ENCODE measurements at regions not wholly inside any gene's neighbourhood (a gene's known extent, or its start where the extent isn't known, plus 50 kb on each side); places are given as distances from the start of the nearest gene placed in this dataset.
"Not testable (repeated sequence)": the region's sequence is repeated elsewhere in the genome, so short reads cannot be mapped to it uniquely, and the experiment has no call there.

GRCh38 chr14:106197264-106197663 is 670.9 kb downstream of the TMEM121 start:
- WGBS, 2 experiments = 69 to 84% methylated on average over 4 of the region's 4 CpGs
- not testable (repeated sequence) for H3K27ac ChIP-seq (ENCODE audit: insufficient read depth, low read depth, low read length, poor library complexity, severe bottlenecking); H3K36me3 ChIP-seq (ENCODE audit: control insufficient read depth, insufficient read depth, low read length); H3K4me1 ChIP-seq (ENCODE audit: control insufficient read depth, insufficient read depth, low read length); H3K4me3 ChIP-seq (ENCODE audit: insufficient read depth, low read depth, low read length); H3K27me3 ChIP-seq (ENCODE audit: control insufficient read depth, insufficient read depth, low read length, poor library complexity, severe bottlenecking)
- H3K9me3 ChIP-seq (ENCODE audit: control insufficient read depth, low read length) = peaks cover 21% of the 10 kb centered on the region

GRCh38 chr14:106199097-106199496 is 672.7 kb downstream of the TMEM121 start:
- WGBS, 2 experiments = 80 to 82% methylated on average over 12 of the region's 12 CpGs

GRCh38 chr14:106200541-106201315 is 674.3 kb downstream of the TMEM121 start:
- 92% methylated on average over 25 of the region's 25 CpGs for WGBS, 2 experiments
- H3K9me3 ChIP-seq (ENCODE audit: control insufficient read depth, low read length) = peaks cover 21% of the 10 kb centered on the region
- no peaks in the 10 kb centered on the region for H3K36me3 ChIP-seq (ENCODE audit: control insufficient read depth, insufficient read depth, low read length)
- no peak overlapping the region for H3K27ac ChIP-seq (ENCODE audit: insufficient read depth, low read depth, low read length, poor library complexity, severe bottlenecking)
- no peak overlapping the region for H3K4me3 ChIP-seq (ENCODE audit: insufficient read depth, low read depth, low read length)
- no peaks in the 10 kb centered on the region for H3K4me1 ChIP-seq (ENCODE audit: control insufficient read depth, insufficient read depth, low read length)
- H3K27me3 ChIP-seq (ENCODE audit: control insufficient read depth, insufficient read depth, low read length, poor library complexity, severe bottlenecking) = no peaks in the 10 kb centered on the region

More at GRCh38 chr14:106199097-106199496, 672.7 kb downstream of the TMEM121 start:
- Histone ChIP-seq H3K9me3 (ENCODE audit: control insufficient read depth, low read length) (peaks cover 21% of the 10 kb centered on the region), H3K4me1 (ENCODE audit: control insufficient read depth, insufficient read depth, low read length) (no peaks in the 10 kb centered on the region), H3K4me3 (ENCODE audit: insufficient read depth, low read depth, low read length) (no peak overlapping the region), H3K36me3 (ENCODE audit: control insufficient read depth, insufficient read depth, low read length) (no peaks in the 10 kb centered on the region), H3K27me3 (ENCODE audit: control insufficient read depth, insufficient read depth, low read length, poor library complexity, severe bottlenecking) (no peaks in the 10 kb centered on the region), H3K27ac (ENCODE audit: insufficient read depth, low read depth, low read length, poor library complexity, severe bottlenecking) (no peak overlapping the region)

DNA sequence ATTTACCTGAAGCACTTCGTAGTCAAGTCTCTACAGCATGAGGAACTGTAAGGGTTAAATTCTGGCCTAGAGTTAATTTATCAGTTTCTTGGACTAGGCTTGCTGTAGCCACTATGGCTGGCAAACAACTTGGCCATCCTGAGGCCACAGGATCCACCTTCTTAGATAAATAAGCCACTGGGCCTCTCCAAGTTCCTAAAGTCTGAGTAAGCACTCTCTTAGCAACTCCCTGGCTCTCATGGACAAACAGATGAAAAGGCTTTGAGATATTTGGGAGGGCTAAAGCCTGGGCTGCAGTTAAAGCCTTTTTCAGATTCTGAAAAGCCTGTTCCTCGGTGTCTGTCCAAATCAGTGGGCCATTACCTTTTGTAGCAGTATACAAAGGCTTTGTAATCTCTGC is 675.0 kb downstream of the TMEM121 start:
- Histone ChIP-seq H3K4me3 (ENCODE audit: insufficient read depth, low read depth, low read length) (no peak overlapping the region), H3K9me3 (ENCODE audit: control insufficient read depth, low read length) (peaks cover 21% of the 10 kb centered on the region), H3K27ac (ENCODE audit: insufficient read depth, low read depth, low read length, poor library complexity, severe bottlenecking) (no peak overlapping the region), H3K36me3 (ENCODE audit: control insufficient read depth, insufficient read depth, low read length) (no peaks in the 10 kb centered on the region), H3K4me1 (ENCODE audit: control insufficient read depth, insufficient read depth, low read length) (no peaks in the 10 kb centered on the region), H3K27me3 (ENCODE audit: control insufficient read depth, insufficient read depth, low read length, poor library complexity, severe bottlenecking) (no peaks in the 10 kb centered on the region)
- WGBS, 2 experiments = 50 to 77% methylated on average over 2 of the region's 2 CpGs

DNA sequence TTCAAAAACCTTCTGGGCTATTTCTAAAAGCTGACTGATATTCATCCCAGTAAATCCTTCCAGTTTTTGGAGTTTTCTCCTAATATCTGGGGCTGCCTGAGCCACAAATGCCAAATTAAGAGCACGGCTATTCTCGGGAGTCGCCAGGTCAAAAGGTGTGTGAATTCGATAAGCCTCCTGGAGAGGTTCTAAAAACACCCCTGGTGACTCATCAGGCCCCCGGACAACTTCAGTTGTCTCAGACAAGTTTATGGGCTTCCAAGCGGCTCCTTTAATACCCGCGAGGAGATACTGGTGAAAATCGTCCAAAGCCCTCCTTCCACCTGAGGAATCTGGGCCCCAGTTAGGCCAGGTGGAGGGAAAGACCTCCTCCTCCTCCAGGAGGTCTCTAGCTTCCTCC is 677.1 kb downstream of the TMEM121 start:
- H3K27ac ChIP-seq (ENCODE audit: insufficient read depth, low read depth, low read length, poor library complexity, severe bottlenecking) = no peak overlapping the region
- H3K4me1 ChIP-seq (ENCODE audit: control insufficient read depth, insufficient read depth, low read length) = no peaks in the 10 kb centered on the region
- peaks cover 17% of the 10 kb centered on the region for H3K9me3 ChIP-seq (ENCODE audit: control insufficient read depth, low read length)
- H3K4me3 ChIP-seq (ENCODE audit: insufficient read depth, low read depth, low read length) = no peak overlapping the region
- 88 to 90% methylated on average over 9 of the region's 9 CpGs for WGBS, 2 experiments
- H3K36me3 ChIP-seq (ENCODE audit: control insufficient read depth, insufficient read depth, low read length) = no peaks in the 10 kb centered on the region
- no peaks in the 10 kb centered on the region for H3K27me3 ChIP-seq (ENCODE audit: control insufficient read depth, insufficient read depth, low read length, poor library complexity, severe bottlenecking)

GRCh38 chr14:106204063-106204462 is 677.7 kb downstream of the TMEM121 start:
- H3K36me3 ChIP-seq (ENCODE audit: control insufficient read depth, insufficient read depth, low read length) = no peaks in the 10 kb centered on the region
- H3K4me3 ChIP-seq (ENCODE audit: insufficient read depth, low read depth, low read length) = no peak overlapping the region
- no peak overlapping the region for H3K27ac ChIP-seq (ENCODE audit: insufficient read depth, low read depth, low read length, poor library complexity, severe bottlenecking)
- peaks cover 16% of the 10 kb centered on the region for H3K9me3 ChIP-seq (ENCODE audit: control insufficient read depth, low read length)
- WGBS, 2 experiments = 87 to 90% methylated on average over 18 of the region's 18 CpGs
- no peaks in the 10 kb centered on the region for H3K27me3 ChIP-seq (ENCODE audit: control insufficient read depth, insufficient read depth, low read length, poor library complexity, severe bottlenecking)
- no peaks in the 10 kb centered on the region for H3K4me1 ChIP-seq (ENCODE audit: control insufficient read depth, insufficient read depth, low read length)

- H3K4me1 ChIP-seq (ENCODE audit: control insufficient read depth, insufficient read depth, low read length) = no peaks in the 10 kb centered on the region
- no peak overlapping the region for H3K4me3 ChIP-seq (ENCODE audit: insufficient read depth, low read depth, low read length)
- H3K27me3 ChIP-seq (ENCODE audit: control insufficient read depth, insufficient read depth, low read length, poor library complexity, severe bottlenecking) = no peaks in the 10 kb centered on the region
- peaks cover 19% of the 10 kb centered on the region for H3K9me3 ChIP-seq (ENCODE audit: control insufficient read depth, low read length)
- WGBS, 2 experiments = 81 to 82% methylated on average over 1 of the region's 1 CpG
- H3K27ac ChIP-seq (ENCODE audit: insufficient read depth, low read depth, low read length, poor library complexity, severe bottlenecking) = no peak overlapping the region
- no peaks in the 10 kb centered on the region for H3K36me3 ChIP-seq (ENCODE audit: control insufficient read depth, insufficient read depth, low read length)
Observed at GRCh38 chr14:106207316-106207715, 680.9 kb downstream of the TMEM121 start.

DNA sequence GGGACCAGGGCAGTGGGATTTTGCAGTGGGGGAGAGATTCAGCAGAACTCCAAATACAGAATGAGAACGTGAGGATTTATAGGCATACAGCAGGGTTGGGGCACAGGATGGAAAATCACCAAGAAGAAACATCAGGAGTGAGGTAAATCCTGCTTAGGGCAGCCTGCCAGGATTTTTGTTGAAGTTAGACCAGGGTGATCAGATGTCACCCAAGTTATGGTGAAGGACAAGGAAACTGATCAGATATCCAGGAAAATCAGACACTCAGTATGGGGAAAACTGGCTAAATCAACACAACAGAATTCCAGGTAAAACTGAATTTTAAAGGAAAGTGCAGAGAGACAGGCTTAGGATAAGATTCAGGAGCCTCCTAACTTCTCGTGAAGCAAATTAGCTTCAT is 682.4 kb downstream of the TMEM121 start:
- H3K27ac ChIP-seq (ENCODE audit: insufficient read depth, low read depth, low read length, poor library complexity, severe bottlenecking) = no peak overlapping the region
- H3K36me3 ChIP-seq (ENCODE audit: control insufficient read depth, insufficient read depth, low read length) = no peaks in the 10 kb centered on the region
- H3K9me3 ChIP-seq (ENCODE audit: control insufficient read depth, low read length) = peaks cover 27% of the 10 kb centered on the region
- H3K27me3 ChIP-seq (ENCODE audit: control insufficient read depth, insufficient read depth, low read length, poor library complexity, severe bottlenecking) = no peaks in the 10 kb centered on the region
- H3K4me1 ChIP-seq (ENCODE audit: control insufficient read depth, insufficient read depth, low read length) = no peaks in the 10 kb centered on the region
- no peak overlapping the region for H3K4me3 ChIP-seq (ENCODE audit: insufficient read depth, low read depth, low read length)
- 48 to 55% methylated on average over 2 of the region's 2 CpGs for WGBS, 2 experiments

- WGBS, 2 experiments = 69 to 75% methylated on average over 7 of the region's 7 CpGs
- no peak overlapping the region for H3K27ac ChIP-seq (ENCODE audit: insufficient read depth, low read depth, low read length, poor library complexity, severe bottlenecking)
- H3K4me3 ChIP-seq (ENCODE audit: insufficient read depth, low read depth, low read length) = no peak overlapping the region
- H3K27me3 ChIP-seq (ENCODE audit: control insufficient read depth, insufficient read depth, low read length, poor library complexity, severe bottlenecking) = no peaks in the 10 kb centered on the region
- no peaks in the 10 kb centered on the region for H3K4me1 ChIP-seq (ENCODE audit: control insufficient read depth, insufficient read depth, low read length)
- peaks cover 32% of the 10 kb centered on the region for H3K9me3 ChIP-seq (ENCODE audit: control insufficient read depth, low read length)
- no peaks in the 10 kb centered on the region for H3K36me3 ChIP-seq (ENCODE audit: control insufficient read depth, insufficient read depth, low read length)
Observed at GRCh38 chr14:106209755-106210154, 683.4 kb downstream of the TMEM121 start.

DNA sequence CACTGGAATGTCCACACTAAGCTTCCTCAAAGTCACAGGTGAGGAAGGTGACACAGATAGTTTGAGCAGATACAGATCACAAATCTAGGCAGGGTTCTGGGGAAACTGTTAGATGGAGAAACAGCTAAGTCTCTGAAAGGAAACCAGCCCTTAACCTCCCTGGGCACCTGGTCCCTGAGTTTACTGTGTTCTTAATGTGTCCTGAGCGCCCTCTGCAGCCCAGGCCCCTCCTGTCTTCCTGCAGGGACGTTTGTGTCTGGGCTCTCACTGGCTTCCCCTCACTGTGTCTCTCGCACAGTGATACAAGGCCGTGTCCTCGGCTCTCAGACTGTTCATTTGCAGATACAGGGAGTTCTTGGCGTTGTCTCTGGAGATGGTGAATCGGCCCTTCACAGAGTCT is 684.3 kb downstream of the TMEM121 start:
- H3K27me3 ChIP-seq (ENCODE audit: control insufficient read depth, insufficient read depth, low read length, poor library complexity, severe bottlenecking) = no peaks in the 10 kb centered on the region
- H3K4me3 ChIP-seq (ENCODE audit: insufficient read depth, low read depth, low read length) = no peak overlapping the region
- no peaks in the 10 kb centered on the region for H3K4me1 ChIP-seq (ENCODE audit: control insufficient read depth, insufficient read depth, low read length)
- peaks cover 34% of the 10 kb centered on the region for H3K9me3 ChIP-seq (ENCODE audit: control insufficient read depth, low read length)
- 59% methylated on average over 7 of the region's 7 CpGs for WGBS, 2 experiments
- no peaks in the 10 kb centered on the region for H3K36me3 ChIP-seq (ENCODE audit: control insufficient read depth, insufficient read depth, low read length)
- no peak overlapping the region for H3K27ac ChIP-seq (ENCODE audit: insufficient read depth, low read depth, low read length, poor library complexity, severe bottlenecking)

All from ectodermal cell (in vitro differentiated cells).